Body of pancreas (tissue), 4 donors: ENCODE measurements at regions not wholly inside any gene's neighbourhood (a gene's known extent, or its start where the extent isn't known, plus 50 kb on each side); places are given as distances from the start of the nearest gene placed in this dataset.

Experiments used
- POLR2A ChIP-seq, 3 donors: fragments of 450-650 bp; IDR thresholded peaks; one replicate each; pipeline ENCODE4 v1.6.1; 2016; ENCODE audit warnings: antibody characterized with exemption in 3 of 3, mild to moderate bottlenecking in 2 of 3
- TF ChIP-seq, protein P1 (sequence below), 7 experiments: fragments of 450-650 bp in 4 of 7; fragments of 200-600 bp in 3 of 7; sonication (generic) in 3 of 7; IDR thresholded peaks; one replicate each; pipeline ENCODE4 v1.5.1; 2016 to 2019; ENCODE audit warnings: antibody characterized with exemption in 7 of 7

DNA sequence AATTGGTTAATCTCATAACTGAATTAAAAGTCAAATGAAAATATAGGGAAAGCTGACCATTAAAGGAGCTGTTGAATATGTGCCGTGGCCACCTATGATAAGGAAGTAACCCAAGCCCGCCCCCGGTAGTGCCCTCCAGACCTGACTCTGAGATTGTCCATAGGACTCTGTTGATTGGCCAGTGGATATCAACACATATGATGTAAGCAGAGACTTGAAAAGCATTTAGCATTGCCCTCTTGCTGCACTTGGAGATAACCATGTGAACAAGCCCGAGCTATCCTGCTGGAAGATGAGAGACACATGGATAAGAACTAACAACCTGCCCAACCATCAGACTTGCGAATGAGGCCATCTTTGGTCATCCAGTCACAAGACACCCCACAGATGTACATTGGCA is 83.2 kb downstream of the LINC00237 start:
- TF ChIP-seq, protein P1, sequence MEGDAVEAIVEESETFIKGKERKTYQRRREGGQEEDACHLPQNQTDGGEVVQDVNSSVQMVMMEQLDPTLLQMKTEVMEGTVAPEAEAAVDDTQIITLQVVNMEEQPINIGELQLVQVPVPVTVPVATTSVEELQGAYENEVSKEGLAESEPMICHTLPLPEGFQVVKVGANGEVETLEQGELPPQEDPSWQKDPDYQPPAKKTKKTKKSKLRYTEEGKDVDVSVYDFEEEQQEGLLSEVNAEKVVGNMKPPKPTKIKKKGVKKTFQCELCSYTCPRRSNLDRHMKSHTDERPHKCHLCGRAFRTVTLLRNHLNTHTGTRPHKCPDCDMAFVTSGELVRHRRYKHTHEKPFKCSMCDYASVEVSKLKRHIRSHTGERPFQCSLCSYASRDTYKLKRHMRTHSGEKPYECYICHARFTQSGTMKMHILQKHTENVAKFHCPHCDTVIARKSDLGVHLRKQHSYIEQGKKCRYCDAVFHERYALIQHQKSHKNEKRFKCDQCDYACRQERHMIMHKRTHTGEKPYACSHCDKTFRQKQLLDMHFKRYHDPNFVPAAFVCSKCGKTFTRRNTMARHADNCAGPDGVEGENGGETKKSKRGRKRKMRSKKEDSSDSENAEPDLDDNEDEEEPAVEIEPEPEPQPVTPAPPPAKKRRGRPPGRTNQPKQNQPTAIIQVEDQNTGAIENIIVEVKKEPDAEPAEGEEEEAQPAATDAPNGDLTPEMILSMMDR (IDR thresholded peaks at IDR 0.05), result no peak
- TF ChIP-seq POLR2A (IDR thresholded peaks at IDR 0.05), result no peak
